HepG2 (cell line): ENCODE measurements at regions not wholly inside any gene's neighbourhood (a gene's known extent, or its start where the extent isn't known, plus 50 kb on each side); places are given as distances from the start of the nearest gene placed in this dataset.

Experiments
- ATAC-seq: fragments of 200-7000 bp; cut with Tn5 transposase; 3 replicates; pipeline ENCODE4 v1.9.1; 2020; ENCODE audit warnings: mild to moderate bottlenecking, moderate library complexity
- BruUV-seq: library from RNA; stranded (reverse); fragments of 400-500 nt; replicated peaks from 2 replicates; lab custom pipeline; 2021; lab: Mats Ljungman, UMichigan
- CTCF ChIA-PET: fragments of 300-600 bp; formaldehyde crosslinking; extraction: SDS; loops from one replicate; lab custom pipeline; 2021; ENCODE audit warnings: low total read pairs, inconsistent platforms, low intra/inter-chr PET ratio; lab: Yijun Ruan, JAX
- POLR2A ChIA-PET: fragments of 350-600 bp; sonication (Branson Sonifier 250); formaldehyde crosslinking; loops from one replicate; lab custom pipeline; 2020; ENCODE audit warnings: antibody characterized with exemption, inconsistent platforms; lab: Yijun Ruan, JAX
- DNase-seq: peaks from one replicate; pipeline ENCODE4 v3.0.0-alpha.2; 2015; ENCODE audit warnings: low spot score
- FAIRE-seq: peaks from 3 replicates; lab custom pipeline; 2011; peaks lifted over from hg19 to GRCh38; lab: Jason Lieb, UNC
- H2AFZ ChIP-seq: one replicate; pipeline ENCODE4 v1.6.1; 2011; ENCODE audit warnings: low read length, inconsistent platforms
- H3K27ac ChIP-seq: fragments of 300-600 bp; 3 replicates; pipeline ENCODE4 v1.8.0; 2011; ENCODE audit warnings: mixed run types, mild to moderate bottlenecking, mixed read lengths, low read length, inconsistent platforms; ENCODE audit not compliant: insufficient read depth; ENCODE audit errors: extremely low read length
- H3K27me3 ChIP-seq, 2 experiments: fragments of 200-600 bp in 1 of 2; 2 replicates in 1 of 2; 3 replicates in 1 of 2; pipeline versions ENCODE4 v1.6.0 to v1.8.0; 2011; ENCODE audit warnings: low read length in 2 of 2, mild to moderate bottlenecking in 2 of 2, moderate library complexity in 2 of 2, inconsistent platforms in 1 of 2; ENCODE audit not compliant: insufficient read depth in 2 of 2, control insufficient read depth in 1 of 2
- H3K36me3 ChIP-seq, 2 experiments: fragments of 200-600 bp in 1 of 2; replicated peaks in 1 of 2; 2 replicates in 1 of 2; 3 replicates in 1 of 2; pipeline versions ENCODE4 v1.5.1 to v1.8.0; 2011; ENCODE audit warnings: low read length in 2 of 2, inconsistent platforms in 1 of 2; ENCODE audit not compliant: insufficient read depth in 2 of 2, control insufficient read depth in 1 of 2
- H3K4me1 ChIP-seq: 2 replicates; pipeline ENCODE4 v1.5.1; 2012; ENCODE audit warnings: low read length, inconsistent platforms; ENCODE audit not compliant: insufficient read depth
- H3K4me2 ChIP-seq: 2 replicates; pipeline ENCODE4 v1.6.0; 2011; ENCODE audit warnings: low read depth, low read length, inconsistent platforms
- H3K4me3 ChIP-seq, 3 experiments: fragments of 200-600 bp in 1 of 3; sonication (generic), shearing (Covaris generic) in 1 of 3; replicated peaks in 1 of 3; 2 replicates each; pipeline ENCODE4 v1.5.1; 2011 to 2016; ENCODE audit warnings: low read length in 3 of 3, inconsistent platforms in 2 of 3, low read depth in 2 of 3, mild to moderate bottlenecking in 2 of 3, control low read depth in 1 of 3, mixed read lengths in 1 of 3; ENCODE audit not compliant: insufficient read depth in 1 of 3
- H3K79me2 ChIP-seq: one replicate; pipeline ENCODE4 v1.6.1; 2011; ENCODE audit warnings: low read length, inconsistent platforms; ENCODE audit not compliant: insufficient read depth
- H3K9ac ChIP-seq: 2 replicates; pipeline ENCODE4 v1.6.0; 2011; ENCODE audit warnings: mild to moderate bottlenecking, low read depth, low read length, inconsistent platforms; ENCODE audit not compliant: insufficient read depth
- H3K9me3 ChIP-seq: 2 replicates; pipeline ENCODE4 v1.5.1; 2012; ENCODE audit warnings: mild to moderate bottlenecking, low read length
- H4K20me1 ChIP-seq: 2 replicates; pipeline ENCODE4 v1.6.0; 2011; ENCODE audit warnings: inconsistent platforms, mild to moderate bottlenecking, low read length, moderate library complexity; ENCODE audit not compliant: insufficient read depth
- AHDC1 ChIP-seq: sonication (generic); formaldehyde crosslinking; IDR thresholded peaks from 2 replicates; pipeline ENCODE4 v1.5.1; 2020; ENCODE audit warnings: mild to moderate bottlenecking, missing genetic modification reagents, borderline replicate concordance
- CC2D1A ChIP-seq: sonication (generic); formaldehyde crosslinking; IDR thresholded peaks from 2 replicates; pipeline ENCODE4 v1.8.1; 2023; ENCODE audit warnings: mild to moderate bottlenecking, missing genetic modification reagents
- EHMT2 ChIP-seq: fragments of 200-600 bp; sonication (generic); IDR thresholded peaks from 2 replicates; pipeline ENCODE4 v1.7.0; 2017; ENCODE audit warnings: antibody characterized with exemption, low read depth, low read length, borderline replicate concordance
- RORA ChIP-seq: sonication (generic); formaldehyde crosslinking; IDR thresholded peaks from 2 replicates; pipeline ENCODE4 v1.5.0; 2020; ENCODE audit warnings: mild to moderate bottlenecking, missing genetic modification reagents, moderate library complexity
- SAFB2 ChIP-seq: sonication (generic); formaldehyde crosslinking; IDR thresholded peaks from 2 replicates; pipeline ENCODE4 v1.5.1; 2020; ENCODE audit warnings: missing genetic modification reagents, low read depth, mild to moderate bottlenecking, borderline replicate concordance
- TERF1 ChIP-seq: sonication (generic); formaldehyde crosslinking; IDR thresholded peaks from 2 replicates; pipeline ENCODE4 v1.8.0; 2022; ENCODE audit warnings: mild to moderate bottlenecking, missing genetic modification reagents, moderate library complexity
- ZNF121 ChIP-seq: sonication (generic); formaldehyde crosslinking; IDR thresholded peaks from 2 replicates; pipeline ENCODE4 v1.5.0; 2020; ENCODE audit warnings: mild to moderate bottlenecking, missing genetic modification reagents
- ZNF143 ChIP-seq: sonication (generic); formaldehyde crosslinking; IDR thresholded peaks from 2 replicates; pipeline ENCODE4 v1.4.0; 2020; ENCODE audit warnings: missing genetic modification reagents
- ZNF180 ChIP-seq: sonication (generic); formaldehyde crosslinking; IDR thresholded peaks from 2 replicates; pipeline ENCODE4 v1.4.0; 2020; ENCODE audit warnings: low read depth, missing genetic modification reagents, borderline replicate concordance
- ZNF281 ChIP-seq: sonication (generic); formaldehyde crosslinking; IDR thresholded peaks from 2 replicates; pipeline ENCODE4 v1.4.0; 2020; ENCODE audit warnings: missing genetic modification reagents, borderline replicate concordance
- ZNF432 ChIP-seq: sonication (generic); formaldehyde crosslinking; IDR thresholded peaks from 2 replicates; pipeline ENCODE4 v1.5.0; 2020; ENCODE audit warnings: missing genetic modification reagents, mild to moderate bottlenecking, borderline replicate concordance
- ZNF468 ChIP-seq: sonication (generic); formaldehyde crosslinking; IDR thresholded peaks from 2 replicates; pipeline ENCODE4 v1.8.0; 2022; ENCODE audit warnings: mild to moderate bottlenecking, moderate library complexity, missing genetic modification reagents
- ZNF513 ChIP-seq: sonication (generic); formaldehyde crosslinking; conservative IDR thresholded peaks from 2 replicates; pipeline ENCODE4 v1.5.0; 2020; ENCODE audit warnings: missing genetic modification reagents
- ZNF576 ChIP-seq: sonication (generic); formaldehyde crosslinking; IDR thresholded peaks from 2 replicates; pipeline ENCODE4 v1.4.0; 2020; ENCODE audit warnings: mild to moderate bottlenecking, missing genetic modification reagents
- WGBS: methylation state at CpG from one replicate; pipeline ENCODE4 v1.1.6; 2017; ENCODE audit warnings: low lambda C conversion rate; 5-methylcytosine and 5-hydroxymethylcytosine counted together
- in situ Hi-C: cut with HindIII; loops from 2 replicates; pipeline ENCODE4 v1.10.0; 2017; ENCODE audit warnings: low pct_unique_long_range_greater_than_20kb; ENCODE audit not compliant: extremely low pct_ligation_motif_present
- intact Hi-C: fragments of 100-400 bp; cut with micrococcal nuclease; formaldehyde crosslinking; loops from one replicate; pipeline ENCODE4 v1.10.0; 2022; ENCODE audit not compliant: unreplicated experiment

- Histone ChIP-seq H3K4me3 (no peak overlapping the region), H3K36me3 (no peaks in the 10 kb centered on the region), H3K27me3 (no peaks in the 10 kb centered on the region; a peak in 1 of 5 replicates), H3K4me2 (no peak overlapping the region), H3K4me1 (no peaks in the 10 kb centered on the region), H3K27ac (no peak overlapping the region), H3K9me3 (no peaks in the 10 kb centered on the region), H4K20me1 (no peaks in the 10 kb centered on the region), H3K79me2 (no peaks in the 10 kb centered on the region), H2AFZ (no peak overlapping the region), H3K9ac (no peak overlapping the region)
- ATAC-seq (no peak), FAIRE-seq (no peak), DNase-seq (no peak)
- no TSS peak for BruUV-seq
- POLR2A ChIA-PET = no interaction called here
- intact Hi-C loops = no loop called here
- in situ Hi-C loops = no loop called here
- CTCF ChIA-PET = no interaction called here
- 16% methylated on average over 3 of the region's 3 CpGs for WGBS
- no peak for TF ChIP-seq CC2D1A (CRISPR knock-in tag)
- TF ChIP-seq ZNF121 = no peak
- no peak for TF ChIP-seq ZNF143
- no peak for TF ChIP-seq ZNF576
- TF ChIP-seq ZNF180 (CRISPR knock-in tag) = no peak
- no peak for TF ChIP-seq ZNF468 (CRISPR knock-in tag)
- no peak for TF ChIP-seq AHDC1 (CRISPR knock-in tag)
- TF ChIP-seq RORA = no peak
- TF ChIP-seq ZNF513 (CRISPR knock-in tag) = no peak
- no peak for TF ChIP-seq EHMT2
- no peak for TF ChIP-seq ZNF281 (CRISPR knock-in tag)
- no peak for TF ChIP-seq ZNF432 (CRISPR knock-in tag)
- TF ChIP-seq TERF1 (CRISPR knock-in tag) = no peak
- no peak for TF ChIP-seq SAFB2 (CRISPR knock-in tag)
Observed at GRCh38 chr12:23060161-23060560, 435.2 kb downstream of the ETNK1 start.
